GM21390 (cell line): ENCODE measurements at regions not wholly inside any gene's neighbourhood (a gene's known extent, or its start where the extent isn't known, plus 50 kb on each side); places are given as distances from the start of the nearest gene placed in this dataset.
"Not testable (repeated sequence)": the region's sequence is repeated elsewhere in the genome, so short reads cannot be mapped to it uniquely, and the experiment has no call there.

Experiments used
- ATAC-seq: cut with Tn5 transposase; IDR thresholded peaks from one replicate; pipeline ENCODE4 v1.9.1; 2021; ENCODE audit not compliant: unreplicated experiment

GRCh38 chr21:28877318-28877884, 115.3 kb downstream of the LTN1 start:
- no peak for ATAC-seq

GRCh38 chr21:28875078-28875477, 117.6 kb downstream of the LTN1 start:
- no peak for ATAC-seq

- ATAC-seq: no peak
Observed at GRCh38 chr21:28872218-28872617, 120.5 kb downstream of the LTN1 start.

- ATAC-seq: no peak
Observed at GRCh38 chr21:28871388-28872010, 121.2 kb downstream of the LTN1 start.

DNA sequence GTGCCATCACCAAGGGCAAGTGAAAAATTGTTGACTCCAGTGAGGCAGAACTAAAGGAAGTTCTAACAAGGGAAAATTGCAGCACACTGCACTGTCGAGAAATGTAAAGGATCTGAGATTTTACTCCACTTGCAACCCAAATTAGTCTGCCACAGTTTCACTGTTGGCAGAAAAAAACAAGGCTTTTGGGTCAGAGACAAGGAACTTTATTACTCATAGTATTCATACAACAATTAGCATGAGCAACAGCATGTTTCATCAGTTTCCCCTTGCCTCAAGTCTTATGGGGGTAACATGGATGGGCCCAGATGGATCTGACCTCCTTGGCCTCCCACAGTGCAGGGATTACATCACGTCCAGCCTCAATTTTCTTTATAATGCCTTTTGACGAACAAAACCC, 125.3 kb downstream of the LTN1 start:
- no peak for ATAC-seq

DNA sequence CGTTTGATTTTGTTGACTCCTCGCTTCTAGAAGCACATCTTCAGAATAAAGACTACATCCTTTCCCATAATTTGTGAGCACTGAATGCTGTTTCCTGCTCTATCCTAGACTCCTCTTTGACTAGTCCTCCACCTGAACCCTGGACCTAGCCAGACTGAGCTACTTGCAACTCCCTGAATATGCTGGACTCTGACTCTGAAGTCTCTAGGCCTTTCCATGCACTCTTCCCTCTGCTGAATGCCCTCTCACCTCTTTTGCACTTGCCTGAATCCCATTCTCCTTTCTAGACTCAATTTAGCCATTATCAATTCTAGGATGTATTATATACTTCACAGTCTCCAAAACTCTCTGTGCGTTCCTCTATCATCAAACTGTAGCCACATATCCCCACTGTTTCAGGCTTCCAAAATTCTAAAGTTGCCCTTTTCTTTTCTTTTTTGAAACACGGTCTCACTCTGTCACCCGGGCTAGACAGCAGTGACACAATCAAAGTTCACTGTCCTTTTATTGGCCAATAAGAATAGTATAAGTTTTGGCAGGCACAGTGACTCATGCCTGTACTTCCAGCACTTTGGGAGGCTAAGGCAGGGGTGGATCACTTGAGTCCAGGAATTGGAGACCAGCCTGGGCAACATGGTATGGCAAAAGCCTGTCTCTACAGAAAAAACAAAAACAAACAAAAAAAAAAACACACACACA, 127.0 kb downstream of the LTN1 start:
- ATAC-seq: no peak

DNA sequence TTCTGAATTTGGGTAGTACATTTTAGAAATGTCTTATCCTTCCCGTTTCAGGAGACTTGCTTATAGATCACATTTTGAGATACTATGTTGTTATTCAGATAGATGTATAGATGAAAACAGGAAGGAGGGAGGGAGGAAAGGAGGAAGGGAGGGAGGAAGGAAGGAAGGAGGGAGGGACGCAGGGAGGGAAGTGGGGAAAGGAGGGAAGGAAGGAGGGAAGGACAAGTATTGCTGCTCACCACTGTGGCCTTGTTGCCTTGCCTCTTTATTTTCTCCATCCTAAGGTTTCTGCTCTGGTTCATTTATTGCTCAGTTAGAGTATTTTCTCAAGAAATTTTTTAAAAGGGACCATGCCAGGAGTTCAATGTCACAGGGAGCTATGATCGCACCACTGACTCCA, 134.3 kb downstream of the LTN1 start:
- no peak for ATAC-seq

DNA sequence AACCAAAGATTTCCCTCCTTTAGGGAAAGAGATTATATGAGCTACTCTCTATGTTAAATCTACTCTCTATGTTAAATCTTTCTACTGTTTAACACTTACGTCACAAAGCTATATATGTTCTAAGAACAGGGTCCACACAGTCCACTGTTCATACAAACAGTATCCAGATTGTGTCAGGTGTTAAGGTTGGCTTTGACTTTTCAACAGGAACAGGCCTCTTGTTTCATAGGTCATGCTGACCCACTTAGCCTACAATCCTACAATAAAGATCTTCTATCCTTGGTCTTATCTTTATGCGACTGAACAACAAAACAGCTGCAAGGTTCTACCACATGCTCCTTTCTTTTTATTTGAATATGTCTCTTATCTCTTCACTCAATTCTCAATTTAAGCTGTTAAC, 134.9 kb downstream of the LTN1 start:
- ATAC-seq: no peak

GRCh38 chr21:28856588-28857250, 136.0 kb downstream of the LTN1 start:
- ATAC-seq: no peak

GRCh38 chr21:28852706-28853105, 140.0 kb downstream of the LTN1 start:
- no peak for ATAC-seq

GRCh38 chr21:28851645-28852044, 141.0 kb downstream of the LTN1 start:
- ATAC-seq: no peak

DNA sequence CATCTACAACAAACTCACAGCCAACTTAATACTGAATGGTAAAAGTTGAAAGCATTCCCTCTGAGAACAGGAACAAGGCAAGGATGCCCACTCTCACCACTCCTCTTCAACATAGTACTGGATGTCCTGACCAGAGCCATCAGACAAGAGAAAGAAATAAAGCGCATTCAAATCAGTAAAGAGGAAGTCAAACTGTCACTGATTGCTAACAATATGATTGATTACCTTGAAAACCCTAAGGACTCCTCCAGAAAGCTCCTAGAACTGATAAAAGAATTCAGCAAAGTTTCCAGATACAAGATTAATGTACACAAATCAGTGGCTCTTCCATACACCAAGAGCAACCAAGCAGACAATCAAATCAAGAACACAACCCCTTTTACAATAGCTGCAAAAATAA, 153.4 kb downstream of the LTN1 start:
- ATAC-seq: not testable (repeated sequence)

DNA sequence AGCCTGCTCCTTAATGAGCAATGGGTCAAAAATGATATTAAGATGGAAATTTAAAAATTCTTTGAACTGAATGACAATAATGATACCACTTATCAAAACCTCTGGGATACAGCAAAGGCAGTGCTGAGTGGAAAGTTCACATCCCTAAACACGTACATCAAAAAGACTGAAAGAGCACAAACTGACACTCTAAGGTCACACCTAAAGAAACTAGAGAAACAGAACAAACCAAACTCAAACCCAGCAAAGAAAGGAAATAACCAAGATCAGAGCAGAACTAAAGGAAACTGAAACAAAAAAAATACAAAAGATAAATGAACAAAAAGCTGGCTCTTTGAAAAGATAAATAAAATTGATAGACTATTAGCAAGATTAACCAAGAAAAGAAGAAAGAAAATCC, 155.3 kb downstream of the LTN1 start:
- ATAC-seq: not testable (repeated sequence)

- not testable (repeated sequence) for ATAC-seq
Observed at GRCh38 chr21:28836588-28836987, 156.1 kb downstream of the LTN1 start.

DNA sequence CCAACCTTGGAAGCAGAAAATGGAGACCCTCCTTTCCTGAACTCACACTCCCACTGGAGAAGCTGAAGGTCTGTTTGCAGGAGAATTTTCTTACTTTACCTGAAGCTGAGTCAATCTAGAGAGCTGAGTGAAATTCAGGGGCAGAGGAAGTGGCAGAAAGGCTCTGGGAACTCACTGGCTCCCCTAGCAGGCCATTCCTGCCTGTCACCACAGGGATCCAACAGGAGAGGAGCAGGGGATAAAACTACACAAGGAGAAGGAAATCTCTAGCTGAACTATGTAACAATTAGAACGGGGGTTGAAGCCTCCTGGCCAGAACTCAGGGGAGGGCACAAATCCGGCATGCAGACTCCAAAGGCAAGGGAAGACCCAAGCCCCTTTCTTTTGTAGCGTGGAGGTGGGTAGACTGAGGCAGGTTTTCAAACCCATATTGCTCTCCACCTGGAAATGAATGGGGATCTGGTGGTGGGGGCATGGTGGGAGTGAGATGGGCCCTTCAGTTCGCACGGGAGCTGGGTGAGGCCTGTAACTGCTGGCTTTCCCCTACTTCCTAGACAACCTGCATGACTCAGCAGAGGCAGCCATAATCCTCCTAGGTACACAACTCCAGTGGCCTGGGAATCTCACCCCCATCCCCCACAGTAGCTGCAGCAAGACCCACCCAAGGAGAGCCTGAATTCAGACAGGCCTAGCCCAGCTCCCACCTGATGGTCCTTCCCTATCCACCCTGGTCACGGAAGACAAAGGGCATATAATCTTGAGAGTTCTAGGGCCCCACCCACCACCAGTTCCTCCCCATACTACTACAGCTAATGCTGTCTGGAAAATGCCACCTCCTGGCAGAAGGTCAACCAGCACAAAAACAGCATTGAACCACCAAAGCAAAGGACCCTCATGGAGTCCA, 158.1 kb downstream of the LTN1 start:
- no peak for ATAC-seq

DNA sequence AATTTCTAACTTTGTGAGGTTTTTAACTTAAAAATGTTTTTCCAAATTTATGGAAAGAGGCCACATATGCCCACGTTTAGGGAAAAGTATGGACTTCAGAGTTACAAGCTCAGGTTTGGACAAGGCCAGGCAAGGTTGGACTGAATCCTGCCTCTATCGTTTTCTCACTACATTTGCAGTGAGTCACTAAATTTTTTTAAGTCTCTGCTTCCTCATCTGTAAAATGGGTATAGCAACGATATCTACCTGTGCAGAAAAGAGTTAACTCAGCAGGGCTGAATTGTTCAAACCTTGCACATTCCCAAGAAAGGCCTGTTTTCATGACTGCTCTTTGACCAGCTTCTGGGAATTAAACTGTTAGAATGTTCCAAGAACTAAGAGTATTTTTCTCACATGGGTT, 159.1 kb downstream of the LTN1 start:
- ATAC-seq: no peak

- ATAC-seq: no peak
Observed at GRCh38 chr21:28833182-28833581, 159.5 kb downstream of the LTN1 start.

- no peak for ATAC-seq
Observed at GRCh38 chr21:28832715-28833061, 160.0 kb downstream of the LTN1 start.

- no peak for ATAC-seq
Observed at GRCh38 chr21:28832013-28832714, 160.5 kb downstream of the LTN1 start.

GRCh38 chr21:28828981-28829380, 163.7 kb downstream of the LTN1 start:
- no peak for ATAC-seq
